ENCODE measurements at regions not wholly inside any gene's neighbourhood (a gene's known extent, or its start where the extent isn't known, plus 50 kb on each side); places are given as distances from the start of the nearest gene placed in this dataset.

DNA sequence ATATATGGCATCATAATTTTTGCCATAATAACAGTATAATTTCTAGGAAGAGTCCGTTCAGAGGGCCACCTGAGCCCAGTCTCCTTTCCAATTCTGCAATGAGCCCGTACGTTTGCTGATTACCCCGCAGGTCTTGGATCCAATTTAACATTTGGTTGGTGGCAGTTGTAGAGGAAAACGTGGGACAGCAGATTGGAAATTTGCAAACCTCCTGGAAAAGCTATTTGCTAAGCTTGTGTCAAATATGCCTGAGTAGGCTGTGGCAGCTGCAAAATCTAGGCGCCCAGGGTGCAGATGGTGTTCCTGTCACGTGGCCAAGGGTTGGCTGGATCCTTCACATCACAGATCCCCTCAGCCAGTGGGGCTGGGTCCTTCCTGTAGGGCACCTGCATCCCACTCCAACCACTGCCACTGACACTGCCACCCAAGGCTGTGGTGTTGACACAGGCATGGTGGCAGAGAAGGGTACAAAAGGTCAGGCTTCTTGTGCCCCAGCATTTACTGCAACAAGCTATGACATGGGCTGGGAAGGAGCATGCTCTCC is 174.8 kb upstream of the SYT6 start:
- ChIA-PET CTCF (interaction anchor here (1.5 to 2.6 kb wide), 3 partner anchors 10 to 17 kb away, joined by 4 to 9 read pairs (median 7); no protein-coding TSS in a partner anchor), POLR2A (no interaction called here)
- no peaks in the 10 kb centered on the region for H3K36me3 Mint-ChIP-seq (ENCODE audit: low read depth)
- H3K27ac Mint-ChIP-seq, result no peak overlapping the region
- no peaks in the 10 kb centered on the region for H3K9me3 Mint-ChIP-seq
- DNase-seq, result no peak
- H3K4me3 Mint-ChIP-seq, result no peak overlapping the region
- H3K4me1 Mint-ChIP-seq, result peaks cover 45% of the 10 kb centered on the region
- peaks cover 13% of the 10 kb centered on the region for H3K27me3 Mint-ChIP-seq

GRCh38 chr1:114324662-114324965 is 170.9 kb upstream of the SYT6 start:
- CTCF ChIA-PET, result interaction anchor here (1.4 kb wide), 1 partner anchor 14 kb away, joined by 3 read pairs; no protein-coding TSS in a partner anchor
- no peak for DNase-seq

DNA sequence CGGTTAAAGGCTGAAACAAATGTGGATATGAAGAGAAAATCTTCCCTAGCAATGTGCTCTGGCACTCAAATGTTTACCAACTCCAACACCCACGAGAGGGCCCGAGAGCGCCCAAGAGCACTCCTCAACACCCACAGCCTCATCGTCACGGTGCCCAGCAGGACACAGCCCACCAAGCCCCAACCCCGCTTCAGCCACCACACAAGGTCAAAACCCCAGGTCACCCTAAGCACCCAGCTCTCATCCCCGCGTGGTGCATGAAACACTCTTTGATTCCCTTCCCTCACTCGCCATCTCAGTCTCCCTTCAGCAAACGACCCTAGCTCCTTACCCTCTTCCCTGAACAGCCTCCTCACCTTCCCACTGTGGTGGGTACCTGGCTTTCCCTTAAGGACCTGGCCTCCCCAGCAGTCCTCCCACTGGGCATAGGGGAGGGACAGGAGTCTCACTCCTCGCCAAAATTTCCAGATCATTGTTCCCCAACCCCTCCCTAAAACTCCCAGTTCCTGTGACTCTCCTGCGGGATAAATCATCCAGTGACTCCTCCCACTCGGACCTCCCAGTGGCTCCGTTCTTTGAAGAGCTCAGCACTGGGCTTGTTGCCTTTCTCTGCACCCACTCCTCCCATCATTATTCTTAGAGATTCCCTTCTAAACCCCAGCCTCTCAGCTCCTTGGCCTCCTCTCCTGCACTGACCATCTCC is 170.4 kb upstream of the SYT6 start:
- peaks cover 10% of the 10 kb centered on the region for H3K27me3 Mint-ChIP-seq
- H3K27ac Mint-ChIP-seq, result no peak overlapping the region
- peaks cover 10% of the 10 kb centered on the region for H3K4me1 Mint-ChIP-seq
- POLR2A ChIA-PET, result no interaction called here
- no peaks in the 10 kb centered on the region for H3K36me3 Mint-ChIP-seq (ENCODE audit: low read depth)
- CTCF ChIA-PET, result no interaction called here
- no peak for DNase-seq
- no peaks in the 10 kb centered on the region for H3K9me3 Mint-ChIP-seq
- H3K4me3 Mint-ChIP-seq, result no peak overlapping the region

More at GRCh38 chr1:114324662-114324965, 170.9 kb upstream of the SYT6 start:
- peaks cover 11% of the 10 kb centered on the region for H3K27me3 Mint-ChIP-seq
- H3K4me3 Mint-ChIP-seq, result no peak overlapping the region
- no peaks in the 10 kb centered on the region for H3K9me3 Mint-ChIP-seq
- no peak overlapping the region for H3K27ac Mint-ChIP-seq
- H3K36me3 Mint-ChIP-seq (ENCODE audit: low read depth), result no peaks in the 10 kb centered on the region
- peaks cover 11% of the 10 kb centered on the region for H3K4me1 Mint-ChIP-seq
- POLR2A ChIA-PET, result no interaction called here

- no peak for DNase-seq
- ChIA-PET CTCF (no interaction called here), POLR2A (no interaction called here)
- H3K4me3 Mint-ChIP-seq, result no peak overlapping the region
- no peaks in the 10 kb centered on the region for H3K9me3 Mint-ChIP-seq
- H3K36me3 Mint-ChIP-seq (ENCODE audit: low read depth), result no peaks in the 10 kb centered on the region
- no peaks in the 10 kb centered on the region for H3K4me1 Mint-ChIP-seq
- H3K27ac Mint-ChIP-seq, result no peak overlapping the region
- H3K27me3 Mint-ChIP-seq, result peaks cover 5% of the 10 kb centered on the region
Measured at GRCh38 chr1:114322734-114323133, 169.1 kb upstream of the SYT6 start.

- no peaks in the 10 kb centered on the region for H3K4me1 Mint-ChIP-seq
- no peak overlapping the region for H3K4me3 Mint-ChIP-seq
- H3K27me3 Mint-ChIP-seq, result peaks cover 3% of the 10 kb centered on the region
- H3K27ac Mint-ChIP-seq, result no peak overlapping the region
- ChIA-PET POLR2A (no interaction called here), CTCF (no interaction called here)
- no peaks in the 10 kb centered on the region for H3K36me3 Mint-ChIP-seq (ENCODE audit: low read depth)
- H3K9me3 Mint-ChIP-seq, result no peaks in the 10 kb centered on the region
- no peak for DNase-seq
Measured at GRCh38 chr1:114322207-114322606, 168.5 kb upstream of the SYT6 start.

DNA sequence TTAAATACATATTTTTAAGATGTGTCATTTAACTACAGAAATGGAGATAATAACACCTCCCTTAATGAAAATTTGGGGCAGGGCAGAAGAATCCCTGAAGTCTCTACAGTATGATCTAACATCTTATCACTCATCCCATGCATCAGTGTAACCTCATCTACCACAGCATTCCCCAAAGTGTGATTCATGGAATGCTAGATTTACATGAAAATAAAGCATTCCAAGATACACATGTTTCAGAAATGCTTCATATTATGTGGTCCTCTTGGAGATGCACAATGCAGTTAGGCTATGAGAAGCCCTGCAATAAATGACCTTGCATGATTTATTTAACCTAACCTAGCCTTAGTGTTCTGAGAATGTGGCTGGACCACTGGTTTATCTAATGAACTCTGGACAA is 166.9 kb upstream of the SYT6 start:
- DNase-seq, result no peak
- no peaks in the 10 kb centered on the region for H3K36me3 Mint-ChIP-seq (ENCODE audit: low read depth)
- H3K9me3 Mint-ChIP-seq, result no peaks in the 10 kb centered on the region
- H3K4me1 Mint-ChIP-seq, result no peaks in the 10 kb centered on the region
- ChIA-PET POLR2A (no interaction called here), CTCF (interaction anchor here (1.4 kb wide), 1 partner anchor 17 kb away, joined by 3 read pairs; no protein-coding TSS in a partner anchor)
- H3K4me3 Mint-ChIP-seq, result no peak overlapping the region
- peaks cover 2% of the 10 kb centered on the region for H3K27me3 Mint-ChIP-seq
- no peak overlapping the region for H3K27ac Mint-ChIP-seq

DNA sequence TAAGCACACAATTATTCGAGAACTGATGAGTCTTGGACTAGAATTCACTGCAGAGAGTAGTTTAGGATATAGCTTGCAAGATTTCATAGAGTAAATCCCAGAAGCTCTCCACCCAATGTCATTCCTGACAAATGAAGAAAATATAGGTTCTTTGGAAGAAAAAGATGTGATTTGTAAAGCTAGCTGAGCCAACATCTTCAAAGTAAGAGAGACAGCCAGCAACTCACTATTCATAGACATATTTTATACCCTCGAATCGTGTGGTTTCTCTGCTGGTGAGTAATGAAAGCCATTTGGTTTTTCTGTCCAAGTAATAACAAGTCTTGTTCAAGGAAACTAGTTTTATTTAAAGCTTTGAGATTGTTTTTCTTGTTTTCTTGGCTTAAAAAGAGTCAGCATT is 165.7 kb upstream of the SYT6 start:
- ChIA-PET CTCF (interaction anchor here (1.4 kb wide), 1 partner anchor 18 kb away, joined by 3 read pairs; no protein-coding TSS in a partner anchor), POLR2A (no interaction called here)
- no peak for DNase-seq
- Mint-ChIP-seq H3K27me3 (peaks cover 2% of the 10 kb centered on the region), H3K4me1 (no peaks in the 10 kb centered on the region), H3K36me3 (ENCODE audit: low read depth) (no peaks in the 10 kb centered on the region), H3K27ac (no peak overlapping the region), H3K9me3 (no peaks in the 10 kb centered on the region), H3K4me3 (no peak overlapping the region)

GRCh38 chr1:114318961-114319360 is 165.3 kb upstream of the SYT6 start:
- Mint-ChIP-seq H3K9me3 (no peaks in the 10 kb centered on the region), H3K4me1 (no peaks in the 10 kb centered on the region), H3K4me3 (no peak overlapping the region), H3K36me3 (ENCODE audit: low read depth) (no peaks in the 10 kb centered on the region), H3K27me3 (peaks cover 2% of the 10 kb centered on the region), H3K27ac (no peak overlapping the region)
- DNase-seq, result no peak
- ChIA-PET POLR2A (no interaction called here), CTCF (interaction anchor here (1.4 to 1.7 kb wide), 2 partner anchors 10 to 19 kb away, joined by 3 to 7 read pairs; no protein-coding TSS in a partner anchor)

GRCh38 chr1:114316204-114316603 is 162.5 kb upstream of the SYT6 start:
- Mint-ChIP-seq H3K36me3 (ENCODE audit: low read depth) (no peaks in the 10 kb centered on the region), H3K27me3 (peaks cover 2% of the 10 kb centered on the region), H3K9me3 (peaks cover 9% of the 10 kb centered on the region), H3K4me3 (no peak overlapping the region), H3K27ac (no peak overlapping the region), H3K4me1 (no peaks in the 10 kb centered on the region)
- DNase-seq, result no peak
- ChIA-PET CTCF (interaction anchor here (2.8 kb wide), 1 partner anchor 34 kb away, joined by 6 read pairs; no protein-coding TSS in a partner anchor), POLR2A (no interaction called here)

- CTCF ChIA-PET, result interaction anchor here (0.6 to 2.8 kb wide), 2 partner anchors 33 to 347 kb away, joined by 5 to 6 read pairs; no protein-coding TSS in a partner anchor
- H3K27ac Mint-ChIP-seq, result no peak overlapping the region
- H3K36me3 Mint-ChIP-seq (ENCODE audit: low read depth), result no peaks in the 10 kb centered on the region
- H3K9me3 Mint-ChIP-seq, result peaks cover 9% of the 10 kb centered on the region
- POLR2A ChIA-PET, result no interaction called here
- no peaks in the 10 kb centered on the region for H3K4me1 Mint-ChIP-seq
- H3K27me3 Mint-ChIP-seq, result peaks cover 2% of the 10 kb centered on the region
- no peak overlapping the region for H3K4me3 Mint-ChIP-seq
- no peak for DNase-seq
Measured at GRCh38 chr1:114315631-114316030, 162.0 kb upstream of the SYT6 start.

GRCh38 chr1:114314576-114314975 is 160.9 kb upstream of the SYT6 start:
- H3K9me3 Mint-ChIP-seq, result peaks cover 9% of the 10 kb centered on the region
- DNase-seq, result no peak
- no peaks in the 10 kb centered on the region for H3K4me1 Mint-ChIP-seq
- no peak overlapping the region for H3K4me3 Mint-ChIP-seq
- CTCF ChIA-PET, result interaction anchor here (2.8 kb wide), 1 partner anchor 32 kb away, joined by 6 read pairs; no protein-coding TSS in a partner anchor
- no peaks in the 10 kb centered on the region for H3K36me3 Mint-ChIP-seq (ENCODE audit: low read depth)
- POLR2A ChIA-PET, result no interaction called here
- peaks cover 2% of the 10 kb centered on the region for H3K27me3 Mint-ChIP-seq
- no peak overlapping the region for H3K27ac Mint-ChIP-seq

DNA sequence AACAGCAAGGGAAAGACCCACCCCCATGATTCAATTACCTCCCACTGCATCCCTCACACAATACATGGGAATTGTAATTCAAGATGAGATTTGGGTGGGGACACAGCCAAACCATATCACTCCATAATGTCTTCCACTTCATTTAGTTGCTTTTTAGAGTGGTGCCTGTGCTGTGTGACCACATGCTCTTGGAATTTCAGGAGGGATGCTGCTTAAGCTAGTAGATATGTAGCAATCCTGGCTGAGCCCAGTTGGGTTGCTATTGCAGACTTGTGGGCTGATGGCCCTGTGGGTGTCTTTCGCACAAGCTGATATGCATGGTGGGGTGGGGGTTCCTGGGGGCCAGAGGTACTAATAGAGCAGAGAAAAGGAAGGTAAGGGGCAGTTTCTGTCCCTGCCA is 160.4 kb upstream of the SYT6 start:
- ChIA-PET POLR2A (no interaction called here), CTCF (interaction anchor here (0.9 to 2.8 kb wide), 2 partner anchors 31 to 33 kb away, joined by 3 to 6 read pairs; no protein-coding TSS in a partner anchor)
- no peak overlapping the region for H3K4me3 Mint-ChIP-seq
- no peaks in the 10 kb centered on the region for H3K36me3 Mint-ChIP-seq (ENCODE audit: low read depth)
- no peaks in the 10 kb centered on the region for H3K4me1 Mint-ChIP-seq
- H3K27ac Mint-ChIP-seq, result no peak overlapping the region
- peaks cover 9% of the 10 kb centered on the region for H3K9me3 Mint-ChIP-seq
- H3K27me3 Mint-ChIP-seq, result peaks cover 2% of the 10 kb centered on the region
- DNase-seq, result no peak

GRCh38 chr1:114310695-114311271 is 157.1 kb upstream of the SYT6 start:
- Mint-ChIP-seq H3K27me3 (peaks cover 17% of the 10 kb centered on the region), H3K9me3 (peaks cover 9% of the 10 kb centered on the region), H3K4me3 (no peak overlapping the region), H3K4me1 (no peaks in the 10 kb centered on the region), H3K36me3 (ENCODE audit: low read depth) (no peaks in the 10 kb centered on the region), H3K27ac (no peak overlapping the region)
- DNase-seq, result no peak
- CTCF ChIA-PET, result interaction anchor here (1.5 kb wide), 1 partner anchor 36 kb away, joined by 3 read pairs; no protein-coding TSS in a partner anchor
- POLR2A ChIA-PET, result no interaction called here

All from activated CD4-positive, alpha-beta T cell treated with anti-CD3 and anti-CD28 coated beads, Interleukin-2, amount 10 ng/mL, durations not matched to agents 7 days and 5 days (primary cell).